ENCODE measurements at regions not wholly inside any gene's neighbourhood (a gene's known extent, or its start where the extent isn't known, plus 50 kb on each side); places are given as distances from the start of the nearest gene placed in this dataset.

GRCh38 chr14:30016002-30016401 is 88.4 kb upstream of the PRKD1 start:
- TF ChIP-seq EZH2 (IDR thresholded peaks at IDR 0.05; ENCODE audit: low read length, missing control alignments), result no peak
- TF ChIP-seq CTCF (conservative IDR thresholded peaks at IDR 0.05 in 1 of 2, IDR thresholded peaks at IDR 0.05 in 1 of 2; ENCODE audit: low read depth in 1 of 2, low read length in 2 of 2), result no peak
